Fibroblast of mammary gland (primary cell): ENCODE measurements at regions not wholly inside any gene's neighbourhood (a gene's known extent, or its start where the extent isn't known, plus 50 kb on each side); places are given as distances from the start of the nearest gene placed in this dataset.
"Not testable (repeated sequence)": the region's sequence is repeated elsewhere in the genome, so short reads cannot be mapped to it uniquely, and the experiment has no call there.

ENCODE experiments used
- DNase-seq: peaks from one replicate; pipeline ENCODE4 v3.0.0-alpha.2; 2010; ENCODE audit warnings: low read depth
- H3K4me3 ChIP-seq: 2 replicates; pipeline ENCODE4 v1.5.1; 2011; ENCODE audit warnings: low read depth, mild to moderate bottlenecking, low read length, moderate library complexity; ENCODE audit not compliant: control insufficient read depth
- TF ChIP-seq, protein P1 (sequence below): conservative IDR thresholded peaks from 2 replicates; pipeline ENCODE4 v1.5.1; 2011; ENCODE audit warnings: low read depth, low read length, inconsistent platforms; ENCODE audit not compliant: control insufficient read depth, insufficient read depth

DNA sequence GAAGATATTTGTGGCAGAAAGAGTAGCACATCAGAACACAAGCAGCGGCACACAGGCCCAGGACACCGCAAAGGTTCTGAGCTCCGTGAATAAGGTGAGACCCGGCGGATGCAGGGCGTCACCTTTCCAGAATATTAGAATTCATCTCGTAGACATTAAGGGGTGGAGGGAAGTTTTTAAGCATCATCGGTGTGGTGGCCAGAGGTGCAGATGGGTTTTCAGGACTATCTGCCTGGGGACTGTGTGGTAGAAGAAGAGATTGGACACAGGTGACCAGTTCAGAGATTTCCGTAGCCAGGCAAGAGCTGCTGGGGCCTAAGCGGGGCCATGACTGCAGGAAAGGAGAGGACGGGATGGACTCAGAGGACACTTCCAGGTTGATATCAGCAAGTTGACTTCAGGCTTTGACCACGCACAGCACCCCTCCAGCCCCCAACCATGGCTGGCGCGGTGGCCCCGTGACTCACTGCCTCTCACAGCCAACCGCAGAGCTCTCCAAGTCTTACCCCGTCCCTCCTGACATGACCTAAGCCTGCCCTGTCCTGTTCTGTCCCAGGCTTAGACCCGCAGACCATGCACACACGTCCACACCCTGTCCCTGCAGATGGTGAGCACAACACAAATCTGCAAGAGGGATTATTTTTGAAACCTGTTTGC, 97.2 kb downstream of the OAT start:
- H3K4me3 ChIP-seq, result no peak overlapping the region
- TF ChIP-seq, protein P1, sequence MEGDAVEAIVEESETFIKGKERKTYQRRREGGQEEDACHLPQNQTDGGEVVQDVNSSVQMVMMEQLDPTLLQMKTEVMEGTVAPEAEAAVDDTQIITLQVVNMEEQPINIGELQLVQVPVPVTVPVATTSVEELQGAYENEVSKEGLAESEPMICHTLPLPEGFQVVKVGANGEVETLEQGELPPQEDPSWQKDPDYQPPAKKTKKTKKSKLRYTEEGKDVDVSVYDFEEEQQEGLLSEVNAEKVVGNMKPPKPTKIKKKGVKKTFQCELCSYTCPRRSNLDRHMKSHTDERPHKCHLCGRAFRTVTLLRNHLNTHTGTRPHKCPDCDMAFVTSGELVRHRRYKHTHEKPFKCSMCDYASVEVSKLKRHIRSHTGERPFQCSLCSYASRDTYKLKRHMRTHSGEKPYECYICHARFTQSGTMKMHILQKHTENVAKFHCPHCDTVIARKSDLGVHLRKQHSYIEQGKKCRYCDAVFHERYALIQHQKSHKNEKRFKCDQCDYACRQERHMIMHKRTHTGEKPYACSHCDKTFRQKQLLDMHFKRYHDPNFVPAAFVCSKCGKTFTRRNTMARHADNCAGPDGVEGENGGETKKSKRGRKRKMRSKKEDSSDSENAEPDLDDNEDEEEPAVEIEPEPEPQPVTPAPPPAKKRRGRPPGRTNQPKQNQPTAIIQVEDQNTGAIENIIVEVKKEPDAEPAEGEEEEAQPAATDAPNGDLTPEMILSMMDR, result no peak
- DNase-seq, result no peak

- TF ChIP-seq, protein P1, result no peak
- no peak for DNase-seq
- H3K4me3 ChIP-seq, result no peak overlapping the region
Observed at GRCh38 chr10:124320778-124321432, 97.8 kb downstream of the OAT start.

DNA sequence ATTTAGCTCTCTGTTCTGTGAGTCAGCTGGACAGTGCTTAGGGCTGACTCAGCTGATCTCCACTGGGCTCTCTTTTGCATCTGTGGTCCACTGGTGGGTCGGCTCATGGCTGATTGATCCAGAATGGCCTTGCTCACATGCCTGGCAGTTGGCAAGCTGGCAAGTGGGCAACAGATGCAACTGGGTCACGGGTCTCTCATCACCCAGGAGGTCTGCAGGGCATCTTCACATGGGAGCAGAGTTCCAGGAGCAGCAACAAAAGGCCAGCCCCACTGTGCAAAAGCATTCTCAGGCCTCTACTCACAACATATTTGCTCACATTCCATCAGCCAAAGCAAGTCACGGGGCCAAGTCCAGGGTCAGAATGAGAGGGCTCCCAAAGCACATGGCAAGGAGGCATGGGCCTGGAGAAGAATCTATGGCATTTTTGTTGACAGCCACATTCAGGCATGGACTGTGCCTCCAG, 98.8 kb downstream of the OAT start:
- no peak overlapping the region for H3K4me3 ChIP-seq
- DNase-seq, result no peak
- TF ChIP-seq, protein P1, result no peak

- not testable (repeated sequence) for DNase-seq, H3K4me3 ChIP-seq
Observed at GRCh38 chr10:124319520-124319919, 99.2 kb downstream of the OAT start.

- H3K4me3 ChIP-seq, result no peak overlapping the region
- TF ChIP-seq, protein P1, result no peak
- no peak for DNase-seq
Observed at GRCh38 chr10:124318811-124319210, 99.9 kb downstream of the OAT start.

DNA sequence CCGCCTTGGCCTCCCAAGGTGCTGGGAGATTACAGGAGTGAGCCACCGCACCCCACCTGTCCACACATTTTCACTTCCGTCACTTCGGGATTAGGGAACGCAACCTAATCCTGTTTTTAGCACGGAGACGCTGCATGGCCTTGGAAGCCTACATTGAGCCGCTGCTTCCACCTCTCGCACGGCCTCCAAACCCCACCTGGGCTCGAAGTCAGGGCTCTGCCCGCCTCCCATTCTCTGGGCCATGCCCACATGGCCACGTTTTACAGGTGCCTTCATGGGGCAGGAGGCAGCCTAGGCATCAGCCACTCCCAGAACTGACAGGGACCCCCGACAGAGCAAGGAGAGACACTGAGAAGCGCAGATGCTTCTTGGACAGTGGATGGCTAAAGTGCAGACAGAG, 100.6 kb downstream of the OAT start:
- no peak overlapping the region for H3K4me3 ChIP-seq
- DNase-seq, result no peak
- TF ChIP-seq, protein P1, result no peak

GRCh38 chr10:124316326-124316725, 102.4 kb downstream of the OAT start:
- TF ChIP-seq, protein P1, result no peak
- no peak overlapping the region for H3K4me3 ChIP-seq
- DNase-seq, result no peak
